ENCODE measurements at regions not wholly inside any gene's neighbourhood (a gene's known extent, or its start where the extent isn't known, plus 50 kb on each side); places are given as distances from the start of the nearest gene placed in this dataset.

- FAIRE-seq (no peak), DNase-seq (ENCODE audit: insufficient read length, low spot score) (no peak)
- no peak for TF ChIP-seq CTCF (IDR thresholded peaks at IDR 0.05; ENCODE audit: insufficient read depth, missing control alignments)
Measured at GRCh38 chr14:99062772-99063418, 209.1 kb downstream of the BCL11B start.

- no peak for TF ChIP-seq CTCF (IDR thresholded peaks at IDR 0.05; ENCODE audit: insufficient read depth, missing control alignments)
- DNase-seq (ENCODE audit: insufficient read length, low spot score) = no peak
- FAIRE-seq = no peak
Measured at GRCh38 chr14:99063620-99064225, 208.3 kb downstream of the BCL11B start.

GRCh38 chr14:99064262-99064954, 207.6 kb downstream of the BCL11B start:
- no peak for TF ChIP-seq CTCF (IDR thresholded peaks at IDR 0.05; ENCODE audit: insufficient read depth, missing control alignments)

GRCh38 chr14:99065551-99065950, 206.4 kb downstream of the BCL11B start:
- DNase-seq (ENCODE audit: insufficient read length, low spot score) (no peak), FAIRE-seq (no peak)

More at GRCh38 chr14:99064262-99064954, 207.6 kb downstream of the BCL11B start:
- FAIRE-seq (no peak), DNase-seq (ENCODE audit: insufficient read length, low spot score) (no peak)

GRCh38 chr14:99066378-99066777, 205.6 kb downstream of the BCL11B start:
- no peak for FAIRE-seq
- DNase-seq (ENCODE audit: insufficient read length, low spot score) = no peak
- no peak for TF ChIP-seq CTCF (IDR thresholded peaks at IDR 0.05; ENCODE audit: insufficient read depth, missing control alignments)

More at GRCh38 chr14:99065551-99065950, 206.4 kb downstream of the BCL11B start:
- no peak for TF ChIP-seq CTCF (IDR thresholded peaks at IDR 0.05; ENCODE audit: insufficient read depth, missing control alignments)

GRCh38 chr14:99067141-99067920, 204.7 kb downstream of the BCL11B start:
- DNase-seq (ENCODE audit: insufficient read length, low spot score) (no peak), FAIRE-seq (no peak)
- no peak for TF ChIP-seq CTCF (IDR thresholded peaks at IDR 0.05; ENCODE audit: insufficient read depth, missing control alignments)
